Lower leg skin (tissue), 4 donors: ENCODE measurements at regions not wholly inside any gene's neighbourhood (a gene's known extent, or its start where the extent isn't known, plus 50 kb on each side); places are given as distances from the start of the nearest gene placed in this dataset.

Experiments
- DNase-seq, 2 donors: peaks; one replicate each; pipeline ENCODE4 v3.0.0-alpha.2; 2019; ENCODE audit warnings: low spot score in 2 of 2
- H3K4me3 ChIP-seq: fragments of 200-600 bp; sonication (generic); 2 replicates; pipeline ENCODE4 v1.5.1; 2017; ENCODE audit warnings: mild to moderate bottlenecking, low read depth; ENCODE audit not compliant: poor library complexity, severe bottlenecking
- CTCF ChIP-seq, 3 donors: fragments of 450-650 bp; IDR thresholded peaks; one replicate each; pipeline ENCODE4 v1.5.1; 2016; ENCODE audit warnings: antibody characterized with exemption in 3 of 3, mild to moderate bottlenecking in 3 of 3, moderate library complexity in 2 of 3
- POLR2A ChIP-seq, 2 donors: fragments of 450-650 bp; IDR thresholded peaks; one replicate each; pipeline ENCODE4 v1.6.1; 2016 to 2017; ENCODE audit warnings: antibody characterized with exemption in 2 of 2, mild to moderate bottlenecking in 1 of 2, moderate library complexity in 1 of 2
- WGBS, 2 donors: methylation state at CpG; one replicate each; pipeline ENCODE4 v1.1.5; 2018; 5-methylcytosine and 5-hydroxymethylcytosine counted together
- intact Hi-C: fragments of 100-400 bp; cut with DNase I; formaldehyde crosslinking; loops from one replicate; pipeline ENCODE4 v1.15.0; 2023; ENCODE audit warnings: low total_unique reads

GRCh38 chr3:120524171-120524923, 71.8 kb upstream of the NDUFB4 start:
- 69 to 76% methylated on average over 5 of the region's 5 CpGs for WGBS, 2 donors
- TF ChIP-seq CTCF (IDR thresholded peaks at IDR 0.05) (no peak), POLR2A (IDR thresholded peaks at IDR 0.05) (no peak)

GRCh38 chr3:120516136-120516535, 65.3 kb upstream of the FSTL1 start:
- DNase-seq = no peak
- WGBS, 2 donors = 61 to 69% methylated on average over 6 of the region's 6 CpGs
- intact Hi-C loops = no loop called here

More at GRCh38 chr3:120524171-120524923, 71.8 kb upstream of the NDUFB4 start:
- no peak for DNase-seq
- no peak overlapping the region for H3K4me3 ChIP-seq
- intact Hi-C loops = no loop called here

GRCh38 chr3:120512655-120513054, 61.9 kb upstream of the FSTL1 start:
- 88% methylated on average over 2 of the region's 2 CpGs for WGBS, 2 donors
- intact Hi-C loops = no loop called here
- DNase-seq = no peak
- TF ChIP-seq POLR2A (IDR thresholded peaks at IDR 0.05) (no peak), CTCF (IDR thresholded peaks at IDR 0.05) (no peak)
- H3K4me3 ChIP-seq = no peak overlapping the region

More at GRCh38 chr3:120516136-120516535, 65.3 kb upstream of the FSTL1 start:
- TF ChIP-seq CTCF (IDR thresholded peaks at IDR 0.05) (no peak), POLR2A (IDR thresholded peaks at IDR 0.05) (no peak)
- no peak overlapping the region for H3K4me3 ChIP-seq

- peak in 1 of 3 donors; percentile 42 for TF ChIP-seq CTCF (IDR thresholded peaks at IDR 0.05)
- TF ChIP-seq POLR2A (IDR thresholded peaks at IDR 0.05) = no peak
- WGBS, 2 donors = 31 to 43% methylated on average over 10 of the region's 10 CpGs
- peak in 1 of 2 donors; percentile 47 for DNase-seq
- no peak overlapping the region for H3K4me3 ChIP-seq
- intact Hi-C loops = no loop called here
Measured at GRCh38 chr3:120506828-120507774, 56.3 kb upstream of the FSTL1 start.

GRCh38 chr3:120506076-120506827, 55.5 kb upstream of the FSTL1 start:
- WGBS, 2 donors = 29 to 37% methylated on average over 5 of the region's 5 CpGs
- TF ChIP-seq CTCF (IDR thresholded peaks at IDR 0.05) (no peak), POLR2A (IDR thresholded peaks at IDR 0.05) (no peak)
- no peak for DNase-seq
- no peak overlapping the region for H3K4me3 ChIP-seq
- intact Hi-C loops = no loop called here
